ENCODE measurements at regions not wholly inside any gene's neighbourhood (a gene's known extent, or its start where the extent isn't known, plus 50 kb on each side); places are given as distances from the start of the nearest gene placed in this dataset.

DNA sequence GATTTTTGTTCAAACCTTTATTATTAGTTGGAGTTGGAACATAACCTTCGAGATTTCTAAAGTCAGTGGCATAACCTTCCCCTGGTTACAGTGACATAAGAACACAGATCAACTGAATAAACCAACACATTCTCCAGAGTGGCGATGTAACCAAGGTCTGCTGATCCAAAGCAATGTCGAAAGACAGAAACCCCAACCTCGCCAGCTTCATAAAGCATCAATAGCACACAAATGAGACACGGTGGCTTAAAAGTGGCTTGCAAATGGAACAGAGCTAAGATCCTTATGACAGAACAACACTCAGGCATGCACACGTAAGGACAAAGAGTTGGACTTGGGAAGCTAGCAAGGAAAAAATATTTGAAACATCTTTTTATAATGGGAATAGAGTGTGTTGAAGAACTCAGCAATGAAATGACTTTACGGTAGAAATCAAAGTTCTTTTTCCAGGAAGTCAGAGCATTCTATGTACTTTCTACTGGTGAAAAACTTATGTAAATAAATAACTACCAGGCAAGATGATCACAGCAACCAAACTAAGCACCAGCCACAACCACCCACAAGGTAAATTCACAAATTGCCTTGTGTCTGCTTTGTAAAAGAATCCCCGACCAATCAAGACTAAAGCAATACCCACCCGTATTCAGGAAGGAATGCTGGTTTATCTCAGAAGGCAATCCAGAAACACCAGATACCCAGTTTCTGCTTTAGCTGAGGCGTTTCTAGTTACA, 61.0 kb upstream of the NHSL1 start:
- no peak for DNase-seq
- in situ Hi-C loops (cut with MboI) = no loop called here
- no peak overlapping the region for H3K9ac ChIP-seq
- H3K27me3 ChIP-seq (replicated peaks; ENCODE audit: insufficient read depth) = no peaks in the 10 kb centered on the region
- no peak overlapping the region for H2AFZ ChIP-seq
- 69 to 71% methylated on average over 10 of the region's 10 CpGs for WGBS, 2 experiments (ENCODE audit: low coverage in 1 of 2, low lambda C conversion rate in 2 of 2, missing lambda C conversion rate in 2 of 2)
- H3K4me1 ChIP-seq (ENCODE audit: insufficient read depth) = no peaks in the 10 kb centered on the region
- TF ChIP-seq EZH2 (IDR thresholded peaks at IDR 0.05; ENCODE audit: insufficient read depth, poor library complexity, severe bottlenecking) (no peak), EZH2phosphoT487 (IDR thresholded peaks at IDR 0.05; ENCODE audit: insufficient read depth, low read depth) (no peak)
- no peaks in the 10 kb centered on the region for H3F3A ChIP-seq (ENCODE audit: insufficient read depth)
- H3K9me3 ChIP-seq (ENCODE audit: low read depth) = no peaks in the 10 kb centered on the region
- no peaks in the 10 kb centered on the region for H4K20me1 ChIP-seq (ENCODE audit: insufficient read depth)
- H3K4me3 ChIP-seq = no peak overlapping the region
- no peaks in the 10 kb centered on the region for H3K36me3 ChIP-seq (ENCODE audit: low read depth)
- H3K4me2 ChIP-seq (ENCODE audit: unreplicated experiment) = no peak overlapping the region
- no peaks in the 10 kb centered on the region for H3K9me2 ChIP-seq (ENCODE audit: insufficient read depth)
- H3K79me2 ChIP-seq (ENCODE audit: insufficient read depth) = no peaks in the 10 kb centered on the region
- no peak overlapping the region for H3K27ac ChIP-seq

DNA sequence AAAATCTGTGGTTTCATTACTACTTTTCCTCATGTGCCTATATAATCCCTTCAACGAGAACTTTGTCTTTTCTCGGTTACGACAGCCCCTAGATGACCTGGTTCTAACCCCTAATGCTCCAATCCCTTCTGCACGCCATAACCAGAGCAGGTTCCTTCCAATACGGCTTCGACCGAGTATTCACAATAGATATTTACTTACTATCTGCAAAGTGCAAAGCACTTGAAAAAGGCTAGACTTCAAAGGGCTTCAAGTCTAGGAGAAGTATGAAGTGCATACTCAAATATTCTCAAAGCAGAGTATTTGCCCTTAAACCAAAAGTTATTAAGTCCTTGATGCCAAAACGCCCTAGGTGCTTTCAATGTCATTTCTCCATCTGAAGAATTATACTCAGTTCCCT, 63.4 kb upstream of the NHSL1 start:
- Histone ChIP-seq H3K4me2 (ENCODE audit: unreplicated experiment) (no peak overlapping the region), H3K4me1 (ENCODE audit: insufficient read depth) (no peaks in the 10 kb centered on the region), H3K27ac (no peak overlapping the region), H3K9me3 (ENCODE audit: low read depth) (no peaks in the 10 kb centered on the region), H3K79me2 (ENCODE audit: insufficient read depth) (0 out of 2 replicates have a peak, but pooled peaks cover 2% of the 10 kb centered on the region), H3F3A (ENCODE audit: insufficient read depth) (no peaks in the 10 kb centered on the region), H4K20me1 (ENCODE audit: insufficient read depth) (no peaks in the 10 kb centered on the region), H3K9me2 (ENCODE audit: insufficient read depth) (no peaks in the 10 kb centered on the region), H3K27me3 (replicated peaks; ENCODE audit: insufficient read depth) (no peaks in the 10 kb centered on the region), H3K4me3 (no peak overlapping the region), H2AFZ (no peak overlapping the region), H3K36me3 (ENCODE audit: low read depth) (no peaks in the 10 kb centered on the region), H3K9ac (no peak overlapping the region)
- in situ Hi-C loops (cut with MboI) = no loop called here
- TF ChIP-seq EZH2 (IDR thresholded peaks at IDR 0.05; ENCODE audit: insufficient read depth, poor library complexity, severe bottlenecking) (no peak), EZH2phosphoT487 (IDR thresholded peaks at IDR 0.05; ENCODE audit: insufficient read depth, low read depth) (no peak)
- WGBS, 2 experiments (ENCODE audit: low coverage in 1 of 2, low lambda C conversion rate in 2 of 2, missing lambda C conversion rate in 2 of 2) = 93% methylated on average over 8 of the region's 8 CpGs
- DNase-seq = no peak

- Histone ChIP-seq H3K4me3 (no peak overlapping the region), H3K4me1 (ENCODE audit: insufficient read depth) (no peaks in the 10 kb centered on the region), H3K9ac (no peak overlapping the region), H3K27ac (no peak overlapping the region), H3K27me3 (replicated peaks; ENCODE audit: insufficient read depth) (no peaks in the 10 kb centered on the region), H2AFZ (no peak overlapping the region), H3K9me3 (ENCODE audit: low read depth) (no peaks in the 10 kb centered on the region), H3K79me2 (ENCODE audit: insufficient read depth) (0 out of 2 replicates have a peak, but pooled peaks cover 3% of the 10 kb centered on the region), H3F3A (ENCODE audit: insufficient read depth) (no peaks in the 10 kb centered on the region), H4K20me1 (ENCODE audit: insufficient read depth) (no peaks in the 10 kb centered on the region), H3K36me3 (ENCODE audit: low read depth) (no peaks in the 10 kb centered on the region), H3K9me2 (ENCODE audit: insufficient read depth) (no peaks in the 10 kb centered on the region), H3K4me2 (ENCODE audit: unreplicated experiment) (no peak overlapping the region)
- TF ChIP-seq EZH2phosphoT487 (IDR thresholded peaks at IDR 0.05; ENCODE audit: insufficient read depth, low read depth) = no peak
- TF ChIP-seq EZH2 (IDR thresholded peaks at IDR 0.05; ENCODE audit: insufficient read depth, poor library complexity, severe bottlenecking) = no peak
- 90 to 93% methylated on average over 6 of the region's 6 CpGs for WGBS, 2 experiments (ENCODE audit: low coverage in 1 of 2, low lambda C conversion rate in 2 of 2, missing lambda C conversion rate in 2 of 2)
- DNase-seq = no peak
- in situ Hi-C loops (cut with MboI) = no loop called here
Measured at GRCh38 chr6:138563231-138563630, 63.9 kb upstream of the NHSL1 start.

DNA sequence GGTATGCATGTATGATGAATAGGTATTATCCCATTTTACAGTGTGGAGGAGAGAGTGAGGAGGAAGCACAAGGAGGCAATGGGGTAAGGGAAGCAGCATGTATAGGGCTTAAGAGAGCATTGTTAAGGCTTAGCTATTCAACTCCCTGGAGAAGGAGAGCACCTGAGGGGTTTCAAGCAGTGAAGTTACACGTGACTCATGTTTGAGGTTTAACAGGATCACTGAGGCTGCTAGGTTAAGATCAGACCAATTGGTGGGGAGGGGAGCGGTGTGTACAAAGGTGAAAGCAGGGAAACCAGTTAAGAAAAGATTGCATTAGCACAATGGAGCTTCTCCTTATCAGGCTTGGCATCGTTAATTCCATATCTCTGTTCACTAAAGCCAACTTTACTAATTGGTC, 64.4 kb upstream of the NHSL1 start:
- H3K4me1 ChIP-seq (ENCODE audit: insufficient read depth) = no peaks in the 10 kb centered on the region
- no peaks in the 10 kb centered on the region for H4K20me1 ChIP-seq (ENCODE audit: insufficient read depth)
- WGBS, 2 experiments (ENCODE audit: low coverage in 1 of 2, low lambda C conversion rate in 2 of 2, missing lambda C conversion rate in 2 of 2) = 72 to 77% methylated on average over 3 of the region's 3 CpGs
- H3F3A ChIP-seq (ENCODE audit: insufficient read depth) = no peaks in the 10 kb centered on the region
- in situ Hi-C loops (cut with MboI) = no loop called here
- no peak overlapping the region for H3K4me2 ChIP-seq (ENCODE audit: unreplicated experiment)
- H3K27me3 ChIP-seq (replicated peaks; ENCODE audit: insufficient read depth) = no peaks in the 10 kb centered on the region
- H3K9ac ChIP-seq = no peak overlapping the region
- TF ChIP-seq EZH2 (IDR thresholded peaks at IDR 0.05; ENCODE audit: insufficient read depth, poor library complexity, severe bottlenecking) = no peak
- no peak for TF ChIP-seq EZH2phosphoT487 (IDR thresholded peaks at IDR 0.05; ENCODE audit: insufficient read depth, low read depth)
- no peak overlapping the region for H2AFZ ChIP-seq
- H3K9me2 ChIP-seq (ENCODE audit: insufficient read depth) = no peaks in the 10 kb centered on the region
- H3K27ac ChIP-seq = no peak overlapping the region
- 0 out of 2 replicates have a peak, but pooled peaks cover 3% of the 10 kb centered on the region for H3K79me2 ChIP-seq (ENCODE audit: insufficient read depth)
- no peak overlapping the region for H3K4me3 ChIP-seq
- DNase-seq = no peak
- no peaks in the 10 kb centered on the region for H3K36me3 ChIP-seq (ENCODE audit: low read depth)
- H3K9me3 ChIP-seq (ENCODE audit: low read depth) = no peaks in the 10 kb centered on the region
